ENCODE measurements at regions not wholly inside any gene's neighbourhood (a gene's known extent, or its start where the extent isn't known, plus 50 kb on each side); places are given as distances from the start of the nearest gene placed in this dataset.

- TF ChIP-seq CTCF (conservative IDR thresholded peaks at IDR 0.05; ENCODE audit: low read depth, low read length) (no peak), EZH2 (IDR thresholded peaks at IDR 0.05; ENCODE audit: low read length, unreplicated experiment) (no peak)
These were observed 140.4 kb downstream of the DKK1 start for GRCh38 chr10:52454491-52454890.
